ENCODE measurements at regions not wholly inside any gene's neighbourhood (a gene's known extent, or its start where the extent isn't known, plus 50 kb on each side); places are given as distances from the start of the nearest gene placed in this dataset.

GRCh38 chr5:93088592-93089389 is 492.2 kb downstream of the NR2F1-AS1 start:
- Mint-ChIP-seq H3K27ac (ENCODE audit: unreplicated experiment) (no peak overlapping the region), H3K27me3 (ENCODE audit: low read depth) (no peaks in the 10 kb centered on the region), H3K4me1 (ENCODE audit: low read depth) (peaks cover 3% of the 10 kb centered on the region), H3K36me3 (ENCODE audit: low read depth) (no peaks in the 10 kb centered on the region), H3K4me3 (ENCODE audit: unreplicated experiment) (no peak overlapping the region), H3K9me3 (ENCODE audit: low read depth) (no peaks in the 10 kb centered on the region)
- no peak for DNase-seq (ENCODE audit: low spot score)
- TF ChIP-seq, protein P1, sequence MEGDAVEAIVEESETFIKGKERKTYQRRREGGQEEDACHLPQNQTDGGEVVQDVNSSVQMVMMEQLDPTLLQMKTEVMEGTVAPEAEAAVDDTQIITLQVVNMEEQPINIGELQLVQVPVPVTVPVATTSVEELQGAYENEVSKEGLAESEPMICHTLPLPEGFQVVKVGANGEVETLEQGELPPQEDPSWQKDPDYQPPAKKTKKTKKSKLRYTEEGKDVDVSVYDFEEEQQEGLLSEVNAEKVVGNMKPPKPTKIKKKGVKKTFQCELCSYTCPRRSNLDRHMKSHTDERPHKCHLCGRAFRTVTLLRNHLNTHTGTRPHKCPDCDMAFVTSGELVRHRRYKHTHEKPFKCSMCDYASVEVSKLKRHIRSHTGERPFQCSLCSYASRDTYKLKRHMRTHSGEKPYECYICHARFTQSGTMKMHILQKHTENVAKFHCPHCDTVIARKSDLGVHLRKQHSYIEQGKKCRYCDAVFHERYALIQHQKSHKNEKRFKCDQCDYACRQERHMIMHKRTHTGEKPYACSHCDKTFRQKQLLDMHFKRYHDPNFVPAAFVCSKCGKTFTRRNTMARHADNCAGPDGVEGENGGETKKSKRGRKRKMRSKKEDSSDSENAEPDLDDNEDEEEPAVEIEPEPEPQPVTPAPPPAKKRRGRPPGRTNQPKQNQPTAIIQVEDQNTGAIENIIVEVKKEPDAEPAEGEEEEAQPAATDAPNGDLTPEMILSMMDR (IDR thresholded peaks at IDR 0.05): no peak

DNA sequence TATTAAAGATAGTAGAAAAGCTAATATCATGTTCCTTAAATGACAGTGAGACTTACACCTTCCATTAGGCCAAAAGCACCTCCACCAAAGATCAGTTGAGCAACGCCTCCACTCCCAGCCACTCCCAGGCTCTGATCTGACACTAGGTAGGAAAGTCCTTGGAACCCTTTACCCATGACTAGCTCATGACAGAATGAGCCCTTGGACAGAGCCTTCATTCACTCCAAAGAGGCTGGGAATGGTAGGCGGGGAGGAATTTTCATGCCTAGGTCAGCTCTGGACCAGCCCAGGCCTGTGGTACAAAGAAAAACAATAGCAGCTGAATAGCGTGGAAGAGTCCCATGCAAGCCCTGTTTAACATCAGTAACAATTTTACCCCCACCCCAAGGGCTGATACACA is 493.7 kb downstream of the NR2F1-AS1 start:
- TF ChIP-seq, protein P1 (IDR thresholded peaks at IDR 0.05): no peak
- no peak overlapping the region for H3K4me3 Mint-ChIP-seq (ENCODE audit: unreplicated experiment)
- DNase-seq (ENCODE audit: low spot score): no peak
- peaks cover 1% of the 10 kb centered on the region for H3K4me1 Mint-ChIP-seq (ENCODE audit: low read depth)
- H3K27ac Mint-ChIP-seq (ENCODE audit: unreplicated experiment): no peak overlapping the region
- H3K9me3 Mint-ChIP-seq (ENCODE audit: low read depth): no peaks in the 10 kb centered on the region
- no peaks in the 10 kb centered on the region for H3K27me3 Mint-ChIP-seq (ENCODE audit: low read depth)
- H3K36me3 Mint-ChIP-seq (ENCODE audit: low read depth): no peaks in the 10 kb centered on the region

DNA sequence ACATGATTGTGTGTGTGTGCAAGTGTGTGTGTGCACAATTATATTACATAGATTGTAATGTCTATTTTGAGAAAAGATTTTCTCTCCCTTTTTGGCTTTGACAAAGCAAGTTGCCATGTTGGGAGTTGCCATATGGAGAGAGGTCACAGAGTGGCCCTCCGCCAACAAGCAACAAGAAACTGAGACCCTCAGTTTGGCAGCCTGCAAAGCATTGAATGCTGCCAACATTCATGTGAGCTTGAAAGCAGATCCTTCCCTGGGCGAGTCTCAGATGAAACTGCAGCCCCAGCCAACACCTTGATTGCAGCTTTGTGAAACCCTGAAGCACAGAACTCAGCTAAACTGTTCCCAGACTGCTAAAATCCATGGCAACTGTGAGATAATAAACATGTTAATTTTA is 498.0 kb downstream of the NR2F1-AS1 start:
- Mint-ChIP-seq H3K4me3 (ENCODE audit: unreplicated experiment) (no peak overlapping the region), H3K36me3 (ENCODE audit: low read depth) (no peaks in the 10 kb centered on the region), H3K4me1 (ENCODE audit: low read depth) (peaks cover 16% of the 10 kb centered on the region), H3K9me3 (ENCODE audit: low read depth) (no peaks in the 10 kb centered on the region), H3K27me3 (ENCODE audit: low read depth) (no peaks in the 10 kb centered on the region), H3K27ac (ENCODE audit: unreplicated experiment) (no peak overlapping the region)
- no peak for DNase-seq (ENCODE audit: low spot score)
- TF ChIP-seq, protein P1 (IDR thresholded peaks at IDR 0.05): no peak

DNA sequence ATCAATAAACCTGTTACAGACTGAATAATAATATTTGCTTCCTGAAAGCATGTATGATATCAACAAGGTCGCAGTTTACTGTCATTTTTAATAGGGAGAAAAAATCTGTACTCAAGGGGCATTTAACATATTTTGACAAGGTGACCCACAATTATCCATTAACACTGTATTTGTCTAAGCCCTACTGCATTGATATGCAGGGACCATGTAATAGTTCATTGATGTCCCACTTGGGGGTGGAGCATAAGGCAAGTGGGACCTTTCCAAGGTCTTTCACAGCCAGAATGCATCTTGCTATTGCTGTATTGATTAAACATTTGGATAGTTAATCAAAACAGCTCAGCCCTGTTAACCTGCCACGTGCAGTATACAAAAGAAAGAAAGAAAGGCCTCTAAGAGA is 502.0 kb downstream of the NR2F1-AS1 start:
- DNase-seq (ENCODE audit: low spot score): no peak
- Mint-ChIP-seq H3K4me3 (ENCODE audit: unreplicated experiment) (peak overlapping the region; percentile 45), H3K36me3 (ENCODE audit: low read depth) (no peaks in the 10 kb centered on the region)

More for the DNA sequence above, 502.0 kb downstream of the NR2F1-AS1 start:
- TF ChIP-seq, protein P1 (IDR thresholded peaks at IDR 0.05): no peak
- Mint-ChIP-seq H3K27me3 (ENCODE audit: low read depth) (no peaks in the 10 kb centered on the region), H3K9me3 (ENCODE audit: low read depth) (no peaks in the 10 kb centered on the region), H3K27ac (ENCODE audit: unreplicated experiment) (peak overlapping the region; percentile 94), H3K4me1 (ENCODE audit: low read depth) (peaks cover 35% of the 10 kb centered on the region)
